Neural progenitor cell (in vitro differentiated cells): ENCODE measurements at regions not wholly inside any gene's neighbourhood (a gene's known extent, or its start where the extent isn't known, plus 50 kb on each side); places are given as distances from the start of the nearest gene placed in this dataset.
"Not testable (repeated sequence)": the region's sequence is repeated elsewhere in the genome, so short reads cannot be mapped to it uniquely, and the experiment has no call there.

Experiments
- EZH2 ChIP-seq: fragments of 200-600 bp; sonication (generic); IDR thresholded peaks from 2 replicates; pipeline ENCODE4 v1.6.1; 2017; ENCODE audit warnings: antibody characterized with exemption, mild to moderate bottlenecking, moderate library complexity
- TF ChIP-seq, protein P1 (sequence below): fragments of 200-600 bp; sonication (generic); IDR thresholded peaks from 2 replicates; pipeline ENCODE4 v1.5.1; 2017; ENCODE audit warnings: antibody characterized with exemption, mild to moderate bottlenecking

DNA sequence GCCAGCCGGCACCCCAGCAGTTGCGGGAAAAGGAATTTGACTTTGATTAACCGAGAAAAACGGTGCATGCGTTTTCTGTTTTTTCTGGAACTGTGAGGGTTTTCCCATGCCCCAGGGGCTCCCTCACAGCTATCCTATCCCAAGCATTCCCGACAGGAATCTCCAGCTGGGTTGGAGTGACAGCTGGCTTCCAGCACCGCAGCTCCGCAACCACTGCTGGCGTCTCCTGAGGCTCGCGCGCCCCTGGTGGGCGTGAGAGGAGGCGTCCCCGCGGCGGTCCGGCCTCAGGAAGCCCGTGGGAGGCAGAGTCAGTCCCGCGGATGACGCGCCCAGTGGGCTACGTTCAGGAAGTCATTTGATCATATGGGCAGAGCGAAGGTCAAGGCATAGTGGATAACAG is 623.2 kb downstream of the SPATA31A6 start:
- TF ChIP-seq, protein P1, sequence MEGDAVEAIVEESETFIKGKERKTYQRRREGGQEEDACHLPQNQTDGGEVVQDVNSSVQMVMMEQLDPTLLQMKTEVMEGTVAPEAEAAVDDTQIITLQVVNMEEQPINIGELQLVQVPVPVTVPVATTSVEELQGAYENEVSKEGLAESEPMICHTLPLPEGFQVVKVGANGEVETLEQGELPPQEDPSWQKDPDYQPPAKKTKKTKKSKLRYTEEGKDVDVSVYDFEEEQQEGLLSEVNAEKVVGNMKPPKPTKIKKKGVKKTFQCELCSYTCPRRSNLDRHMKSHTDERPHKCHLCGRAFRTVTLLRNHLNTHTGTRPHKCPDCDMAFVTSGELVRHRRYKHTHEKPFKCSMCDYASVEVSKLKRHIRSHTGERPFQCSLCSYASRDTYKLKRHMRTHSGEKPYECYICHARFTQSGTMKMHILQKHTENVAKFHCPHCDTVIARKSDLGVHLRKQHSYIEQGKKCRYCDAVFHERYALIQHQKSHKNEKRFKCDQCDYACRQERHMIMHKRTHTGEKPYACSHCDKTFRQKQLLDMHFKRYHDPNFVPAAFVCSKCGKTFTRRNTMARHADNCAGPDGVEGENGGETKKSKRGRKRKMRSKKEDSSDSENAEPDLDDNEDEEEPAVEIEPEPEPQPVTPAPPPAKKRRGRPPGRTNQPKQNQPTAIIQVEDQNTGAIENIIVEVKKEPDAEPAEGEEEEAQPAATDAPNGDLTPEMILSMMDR = peak; percentile 45
- TF ChIP-seq EZH2 = not testable (repeated sequence)
